Gastroesophageal sphincter (tissue), 4 donors: ENCODE measurements at regions not wholly inside any gene's neighbourhood (a gene's known extent, or its start where the extent isn't known, plus 50 kb on each side); places are given as distances from the start of the nearest gene placed in this dataset.

Experiments used
- ATAC-seq: fragments of 150-250 bp; one replicate; pipeline ENCODE4 v1.9.1; 2016; ENCODE audit warnings: mild to moderate bottlenecking, moderate library complexity
- H3K27ac ChIP-seq, 4 donors: fragments of 200-600 bp; sonication (generic) in 3 of 4; 1 replicate in 3 of 4; 2 replicates in 1 of 4; pipeline ENCODE4 v1.5.1; 2016 to 2019
- H3K27me3 ChIP-seq: fragments of 200-600 bp; sonication (generic); one replicate; pipeline ENCODE4 v1.5.1; 2019
- H3K36me3 ChIP-seq, 2 donors: fragments of 200-600 bp; sonication (generic); one replicate each; pipeline ENCODE4 v1.5.1; 2019; ENCODE audit warnings: control low read depth in 1 of 2
- H3K4me1 ChIP-seq, 3 donors: fragments of 200-600 bp; sonication (generic); 1 replicate in 2 of 3; 2 replicates in 1 of 3; pipeline ENCODE4 v1.5.1; 2016 to 2019; ENCODE audit warnings: control low read depth in 2 of 3
- H3K4me3 ChIP-seq, 2 donors: fragments of 200-600 bp; sonication (generic); one replicate each; pipeline ENCODE4 v1.5.1; 2019; ENCODE audit warnings: mild to moderate bottlenecking in 1 of 2, moderate library complexity in 1 of 2
- H3K9me3 ChIP-seq, 3 donors: fragments of 200-600 bp; sonication (generic); one replicate each; pipeline ENCODE4 v1.5.1; 2017 to 2019; ENCODE audit warnings: control low read depth in 2 of 3
- CTCF ChIP-seq, 4 experiments: fragments of 200-600 bp in 2 of 4; fragments of 450-650 bp in 2 of 4; sonication (generic) in 1 of 4; IDR thresholded peaks; one replicate each; pipeline ENCODE4 v1.5.1; 2017 to 2019; ENCODE audit warnings: antibody characterized with exemption in 4 of 4, mild to moderate bottlenecking in 2 of 4, moderate library complexity in 2 of 4
- EP300 ChIP-seq: sonication (generic); formaldehyde crosslinking; IDR thresholded peaks from one replicate; pipeline ENCODE4 v1.6.1; 2017; ENCODE audit warnings: antibody characterized with exemption, mild to moderate bottlenecking
- POLR2A ChIP-seq, 2 donors: fragments of 450-650 bp; IDR thresholded peaks; one replicate each; pipeline ENCODE4 v1.6.1; 2017; ENCODE audit warnings: antibody characterized with exemption in 2 of 2, mild to moderate bottlenecking in 2 of 2, moderate library complexity in 1 of 2
- POLR2AphosphoS5 ChIP-seq: sonication (generic); formaldehyde crosslinking; IDR thresholded peaks from one replicate; pipeline ENCODE4 v1.6.1; 2017; ENCODE audit warnings: antibody characterized with exemption
- WGBS, 2 donors: methylation state at CpG; one replicate each; pipeline ENCODE4 v1.1.5; 2018; ENCODE audit warnings: low coverage in 1 of 2; 5-methylcytosine and 5-hydroxymethylcytosine counted together
- small RNA-seq, 4 donors: library from RNA; depleted of rRNA; stranded (forward); fragments of <200 nt; gene quantifications; one replicate each; pipeline ENCODE3, GENCODE V24; 2016

DNA sequence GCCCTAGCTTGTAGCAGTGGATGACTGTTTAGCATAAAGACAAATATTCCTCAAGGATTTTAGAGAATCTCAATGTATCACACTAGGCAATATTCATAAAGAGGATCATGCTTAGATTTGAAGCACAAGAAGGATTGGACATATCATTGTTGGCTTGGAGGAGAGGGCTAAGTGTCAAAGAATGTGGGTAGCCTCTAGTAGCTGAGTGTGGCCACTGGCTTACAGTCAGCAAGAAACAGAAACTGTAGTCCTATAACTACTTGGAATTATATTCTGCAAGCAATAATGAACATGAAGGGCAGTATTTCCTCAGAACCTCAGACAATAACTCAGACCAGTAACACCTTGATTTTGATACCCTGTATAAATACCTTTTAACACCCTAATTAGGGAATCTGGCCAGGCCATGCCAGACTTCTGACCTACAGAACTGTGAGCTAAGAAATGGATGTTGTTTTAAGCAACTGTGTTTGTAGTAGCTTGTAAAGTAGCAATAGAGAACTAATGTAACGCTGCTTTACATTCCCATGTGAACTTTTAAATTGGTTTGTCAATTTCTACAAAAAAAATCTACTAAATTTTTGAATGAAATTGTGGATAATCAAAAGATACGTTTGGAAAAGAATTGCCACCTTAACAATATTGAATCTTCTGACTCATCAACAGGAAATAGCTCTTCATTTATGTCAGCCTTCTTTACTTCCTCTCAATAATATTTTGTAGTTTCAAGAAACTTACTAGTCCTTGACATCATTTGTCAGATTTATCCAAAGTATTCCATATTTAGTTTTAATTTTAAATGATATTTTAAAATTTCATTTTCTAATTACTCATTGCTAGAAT, 65.2 kb upstream of the RSPO3 start:
- ATAC-seq = no peak
- no peaks in the 10 kb centered on the region for H3K4me1 ChIP-seq
- no peaks in the 10 kb centered on the region for H3K27me3 ChIP-seq
- H3K9me3 ChIP-seq = no peaks in the 10 kb centered on the region
- H3K27ac ChIP-seq = no peak overlapping the region
- TF ChIP-seq POLR2AphosphoS5 = no peak
- TF ChIP-seq POLR2A (IDR thresholded peaks at IDR 0.05) = no peak
- TF ChIP-seq EP300 = no peak
- TF ChIP-seq CTCF (IDR thresholded peaks at IDR 0.05) = no peak
- no peak overlapping the region for H3K4me3 ChIP-seq
- H3K36me3 ChIP-seq = no peaks in the 10 kb centered on the region
- 60 to 61% methylated on average over 2 of the region's 2 CpGs for WGBS, 2 donors

DNA sequence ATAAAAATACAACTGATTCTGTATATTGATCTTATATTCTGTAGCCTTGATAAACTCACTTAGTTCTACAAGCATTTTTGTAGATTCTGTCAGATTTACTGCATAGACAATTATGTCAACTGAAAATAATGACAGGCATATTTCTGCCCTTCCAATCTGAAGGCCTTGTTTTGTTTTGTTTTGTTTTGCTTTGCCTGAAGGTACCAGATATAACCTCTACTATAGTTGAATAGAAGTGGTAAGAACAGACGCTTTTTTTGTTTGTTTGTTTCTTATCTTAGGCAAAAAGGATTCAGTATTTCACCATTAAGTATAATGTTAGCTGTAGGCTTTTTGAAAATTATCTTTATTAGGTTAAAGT, 64.6 kb upstream of the RSPO3 start:
- H3K4me1 ChIP-seq = no peaks in the 10 kb centered on the region
- H3K9me3 ChIP-seq = no peaks in the 10 kb centered on the region
- 78 to 79% methylated on average over 1 of the region's 1 CpG for whole genome bisulfite sequencing, 2 donors
- H3K36me3 ChIP-seq = no peaks in the 10 kb centered on the region
- no peak overlapping the region for H3K4me3 ChIP-seq
- no peak for TF ChIP-seq EP300
- TF ChIP-seq POLR2A (IDR thresholded peaks at IDR 0.05) = no peak
- TF ChIP-seq POLR2AphosphoS5 = no peak
- no peak for TF ChIP-seq CTCF (IDR thresholded peaks at IDR 0.05)
- H3K27me3 ChIP-seq = no peaks in the 10 kb centered on the region
- no peak overlapping the region for H3K27ac ChIP-seq
- no peak for ATAC-seq

DNA sequence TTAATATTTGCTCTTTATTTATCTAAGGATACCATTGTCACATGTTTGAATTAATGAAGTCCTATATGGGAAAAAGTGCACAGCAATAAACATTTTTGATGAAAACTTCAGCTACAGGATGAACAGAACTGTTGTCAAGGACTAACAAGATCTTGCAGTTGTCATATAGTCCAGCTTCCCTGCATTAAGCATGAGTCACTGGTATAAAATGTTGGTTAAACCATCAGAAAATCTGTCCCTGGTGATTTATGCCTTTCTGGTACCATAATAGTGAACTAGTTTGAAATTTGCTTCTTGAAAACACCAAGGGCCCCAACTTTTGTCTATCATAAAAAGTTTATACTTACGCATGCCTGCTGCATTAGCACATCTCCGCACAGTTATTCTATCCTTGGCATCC, 60.4 kb upstream of the RSPO3 start:
- WGBS, 2 donors = 93 to 97% methylated on average over 2 of the region's 2 CpGs
- H3K36me3 ChIP-seq = no peaks in the 10 kb centered on the region
- H3K4me1 ChIP-seq = no peaks in the 10 kb centered on the region
- no peak for ATAC-seq
- no peak for TF ChIP-seq POLR2A (IDR thresholded peaks at IDR 0.05)
- no peak for TF ChIP-seq POLR2AphosphoS5
- TF ChIP-seq EP300 = no peak
- TF ChIP-seq CTCF (IDR thresholded peaks at IDR 0.05) = no peak
- no peak overlapping the region for H3K27ac ChIP-seq
- H3K27me3 ChIP-seq = no peaks in the 10 kb centered on the region
- H3K4me3 ChIP-seq = no peak overlapping the region
- no peaks in the 10 kb centered on the region for H3K9me3 ChIP-seq

GRCh38 chr6:127058936-127059335, 59.5 kb upstream of the RSPO3 start:
- no peak for TF ChIP-seq CTCF (IDR thresholded peaks at IDR 0.05)
- H3K36me3 ChIP-seq = no peaks in the 10 kb centered on the region
- H3K4me1 ChIP-seq = no peaks in the 10 kb centered on the region
- no peaks in the 10 kb centered on the region for H3K27me3 ChIP-seq
- ATAC-seq = no peak
- WGBS, 2 donors = 74% methylated on average over 2 of the region's 2 CpGs; no CpG with 5 or more reads in 1 of the 2 donors
- no peak overlapping the region for H3K4me3 ChIP-seq
- H3K27ac ChIP-seq = no peak overlapping the region
- H3K9me3 ChIP-seq = no peaks in the 10 kb centered on the region

Small RNA genes in the stretch of these regions (small RNA-seq; reads per million reads assigned to genes)
- gene MIR588 = 0 reads per million in 4 donors
- gene RNU6-200P = 0 reads per million in 4 donors
